DND-41 (cell line): ENCODE measurements at regions not wholly inside any gene's neighbourhood (a gene's known extent, or its start where the extent isn't known, plus 50 kb on each side); places are given as distances from the start of the nearest gene placed in this dataset.

Source experiments
- ATAC-seq: fragments of 200-7000 bp; cut with Tn5 transposase; 3 replicates; pipeline ENCODE4 v1.9.1; 2021; ENCODE audit warnings: low read depth; ENCODE audit not compliant: insufficient read depth
- DNase-seq: peaks from one replicate; pipeline ENCODE4 v3.0.0-alpha.2; 2020
- H2AFZ ChIP-seq: 2 replicates; pipeline ENCODE4 v1.6.0; 2012; ENCODE audit warnings: low read depth, low read length
- H3K27ac ChIP-seq: 2 replicates; pipeline ENCODE4 v1.5.1; 2012; ENCODE audit warnings: low read length, inconsistent platforms
- H3K27me3 ChIP-seq: fragments of 200-600 bp; sonication (generic); 2 replicates; pipeline ENCODE4 v1.6.0; 2012; ENCODE audit warnings: low read length, mild to moderate bottlenecking, inconsistent platforms; ENCODE audit not compliant: insufficient read depth, poor library complexity
- H3K36me3 ChIP-seq: 2 replicates; pipeline ENCODE4 v1.5.1; 2012; ENCODE audit warnings: low read length, inconsistent platforms; ENCODE audit not compliant: insufficient read depth
- H3K4me1 ChIP-seq: 2 replicates; pipeline ENCODE4 v1.5.1; 2012; ENCODE audit warnings: mild to moderate bottlenecking, low read length; ENCODE audit not compliant: insufficient read depth
- H3K4me2 ChIP-seq: 2 replicates; pipeline ENCODE4 v1.6.0; 2012; ENCODE audit warnings: mild to moderate bottlenecking, moderate library complexity, low read length, inconsistent platforms; ENCODE audit not compliant: insufficient read depth
- H3K4me3 ChIP-seq, 2 experiments: fragments of 200-600 bp in 1 of 2; shearing (Covaris generic) in 1 of 2; 2 replicates each; pipeline ENCODE4 v1.5.1; 2012 to 2016; ENCODE audit warnings: inconsistent platforms in 2 of 2, low read length in 2 of 2, mild to moderate bottlenecking in 2 of 2, low read depth in 1 of 2, moderate library complexity in 1 of 2
- H3K79me2 ChIP-seq: 2 replicates; pipeline ENCODE4 v1.6.0; 2012; ENCODE audit warnings: low read length, inconsistent platforms; ENCODE audit not compliant: insufficient read depth
- H3K9ac ChIP-seq: 2 replicates; pipeline ENCODE4 v1.6.0; 2012; ENCODE audit warnings: low read depth, mild to moderate bottlenecking, inconsistent platforms, low read length, moderate library complexity
- H3K9me3 ChIP-seq: 2 replicates; pipeline ENCODE4 v1.5.1; 2012; ENCODE audit warnings: low read length, moderate library complexity, mild to moderate bottlenecking, inconsistent platforms; ENCODE audit not compliant: insufficient read depth, severe bottlenecking
- H4K20me1 ChIP-seq: 2 replicates; pipeline ENCODE4 v1.6.0; 2012; ENCODE audit warnings: low read length; ENCODE audit not compliant: insufficient read depth
- CTCF ChIP-seq: IDR thresholded peaks from 2 replicates; pipeline ENCODE4 v1.5.1; 2012; ENCODE audit warnings: borderline replicate concordance, low read length, moderate library complexity, mild to moderate bottlenecking; ENCODE audit not compliant: poor library complexity, severe bottlenecking; ENCODE audit errors: extremely low read depth
- EZH2 ChIP-seq: IDR thresholded peaks from 3 replicates; pipeline ENCODE4 v1.6.1; 2012; ENCODE audit warnings: borderline replicate concordance, low read depth, mild to moderate bottlenecking, moderate library complexity, low read length, inconsistent platforms; ENCODE audit not compliant: severe bottlenecking

- Histone ChIP-seq H3K4me2 (no peak overlapping the region), H3K79me2 (no peaks in the 10 kb centered on the region), H3K9ac (no peak overlapping the region), H3K4me1 (no peaks in the 10 kb centered on the region), H2AFZ (no peak overlapping the region), H3K4me3 (no peak overlapping the region), H3K36me3 (no peaks in the 10 kb centered on the region), H3K9me3 (no peaks in the 10 kb centered on the region), H3K27ac (no peak overlapping the region), H3K27me3 (no peaks in the 10 kb centered on the region), H4K20me1 (no peaks in the 10 kb centered on the region; the same call in 1 of the 2 replicates)
- ATAC-seq, result no peak
- DNase-seq, result no peak
- TF ChIP-seq CTCF (no peak), EZH2 (no peak)
Measured at GRCh38 chr10:131693766-131694165, 207.0 kb upstream of the PPP2R2D start.

- H2AFZ ChIP-seq, result no peak overlapping the region
- H3K9ac ChIP-seq, result no peak overlapping the region
- H3K36me3 ChIP-seq, result no peaks in the 10 kb centered on the region
- H3K27ac ChIP-seq, result no peak overlapping the region
- no peaks in the 10 kb centered on the region for H3K79me2 ChIP-seq
- no peaks in the 10 kb centered on the region for H3K27me3 ChIP-seq
- ATAC-seq (no peak), DNase-seq (no peak)
- no peak for TF ChIP-seq CTCF
- no peak for TF ChIP-seq EZH2
- no peak overlapping the region for H3K4me3 ChIP-seq
- no peak overlapping the region for H3K4me2 ChIP-seq
- no peaks in the 10 kb centered on the region for H3K9me3 ChIP-seq
- H3K4me1 ChIP-seq, result no peaks in the 10 kb centered on the region
- no peaks in the 10 kb centered on the region; the same call in 1 of the 2 replicates for H4K20me1 ChIP-seq
Measured at GRCh38 chr10:131694168-131694780, 206.5 kb upstream of the PPP2R2D start.

GRCh38 chr10:131694781-131695495, 205.9 kb upstream of the PPP2R2D start:
- H3K9ac ChIP-seq, result no peak overlapping the region
- TF ChIP-seq CTCF, result no peak
- TF ChIP-seq EZH2, result no peak
- ATAC-seq (no peak), DNase-seq (no peak)
- no peak overlapping the region for H3K4me2 ChIP-seq
- no peak overlapping the region for H3K4me3 ChIP-seq
- no peak overlapping the region for H2AFZ ChIP-seq
- no peaks in the 10 kb centered on the region for H3K4me1 ChIP-seq
- H3K27ac ChIP-seq, result no peak overlapping the region
- H3K27me3 ChIP-seq, result no peaks in the 10 kb centered on the region
- no peaks in the 10 kb centered on the region for H3K79me2 ChIP-seq
- no peaks in the 10 kb centered on the region for H3K36me3 ChIP-seq
- no peaks in the 10 kb centered on the region for H3K9me3 ChIP-seq
- H4K20me1 ChIP-seq, result no peaks in the 10 kb centered on the region; the same call in 1 of the 2 replicates
